Psoas muscle (tissue), 7 donors: ENCODE measurements at regions not wholly inside any gene's neighbourhood (a gene's known extent, or its start where the extent isn't known, plus 50 kb on each side); places are given as distances from the start of the nearest gene placed in this dataset.

ENCODE experiments used
- ATAC-seq, 4 donors: fragments of 200-7000 bp; cut with Tn5 transposase; one replicate each; pipeline ENCODE4 v1.9.1; 2020; ENCODE audit warnings: moderate library complexity in 3 of 4, mild to moderate bottlenecking in 2 of 4
- DNase-seq, 2 donors: peaks; one replicate each; pipeline ENCODE4 v3.0.0-alpha.2; 2020
- H3K27ac ChIP-seq: fragments of 200-600 bp; one replicate; pipeline ENCODE4 v1.8.0; 2022
- H3K27me3 ChIP-seq, 3 donors: fragments of 200-600 bp in 1 of 3; one replicate each; pipeline versions ENCODE4 v1.6.1 to v1.8.0; 2013 to 2022; ENCODE audit warnings: low read length in 2 of 3, mild to moderate bottlenecking in 2 of 3, moderate library complexity in 1 of 3; ENCODE audit not compliant: insufficient read depth in 3 of 3
- H3K36me3 ChIP-seq, 2 donors: fragments of 200-600 bp in 1 of 2; one replicate each; pipeline versions ENCODE4 v1.6.1 to v1.8.0; 2013 to 2022; ENCODE audit warnings: low read depth in 1 of 2, mild to moderate bottlenecking in 1 of 2, moderate library complexity in 1 of 2; ENCODE audit not compliant: insufficient read depth in 1 of 2
- H3K4me1 ChIP-seq: fragments of 200-600 bp; one replicate; pipeline ENCODE4 v1.8.0; 2022
- H3K4me3 ChIP-seq: fragments of 200-600 bp; one replicate; pipeline ENCODE4 v1.8.0; 2022; ENCODE audit warnings: mild to moderate bottlenecking
- H3K9me3 ChIP-seq: fragments of 200-600 bp; one replicate; pipeline ENCODE4 v1.8.0; 2022
- WGBS, 3 donors: extraction: QIAGEN DNeasy Blood & Tissue Kit; methylation state at CpG; one replicate each; pipeline versions ENCODE4 v1.1.6 to v1.1.7; 2013; 5-methylcytosine and 5-hydroxymethylcytosine counted together
- intact Hi-C, 2 donors: fragments of 100-400 bp; cut with DNase I; formaldehyde crosslinking; loops; one replicate each; pipeline versions ENCODE4 v1.11.0 to v1.14.2; 2022
- TF ChIP-seq, protein P1 (sequence below): fragments of 200-600 bp; IDR thresholded peaks from one replicate; pipeline ENCODE4 v1.8.0; 2022; ENCODE audit warnings: antibody characterized with exemption
- donor health status: healthy with polysubstance abuse.
- donor health status: DM: no; HTN: no; CAD: no; lungs with moderate emphysema.
- donor health status: Bipolar disorder and iron deficiency.
- donor health status: healthy.
- donor health status: DM: yes; HTN: yes; CAD: no.
- donor health status: DM: no; HTN: no; CAD: no.
- donor health status: DM: yes; HTN: yes; CAD: no.

- intact Hi-C loops, result no loop called here
- no peak for ATAC-seq
- WGBS, 3 donors, result 47 to 57% (median 47%) methylated on average over 6 of the region's 6 CpGs
Observed at GRCh38 chr12:66915306-66915904, 236.5 kb upstream of the GRIP1 start.

DNA sequence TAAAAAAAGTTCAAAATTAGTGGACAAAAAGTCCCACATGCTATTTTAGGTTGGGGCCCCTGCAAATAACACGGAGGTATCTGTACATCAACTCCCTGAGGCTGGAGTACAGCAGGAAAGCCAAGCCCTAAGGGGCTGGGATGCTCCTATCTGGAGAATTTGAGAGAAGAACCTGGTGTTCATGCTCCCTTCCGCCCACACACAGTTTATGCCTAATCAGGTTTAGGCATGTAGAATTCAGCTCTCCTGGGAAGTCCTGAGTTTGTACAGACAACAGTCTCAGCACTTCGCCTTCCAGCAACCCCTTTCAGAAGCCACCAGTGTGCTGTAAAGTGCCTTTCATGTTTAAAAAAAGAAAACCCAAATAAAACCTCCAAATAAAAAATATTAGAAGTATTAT lies 237.3 kb upstream of the GRIP1 start:
- 73 to 79% (median 78%) methylated on average over 3 of the region's 3 CpGs for WGBS, 3 donors
- no peaks in the 10 kb centered on the region for H3K9me3 ChIP-seq
- no peak overlapping the region for H3K27ac ChIP-seq
- ATAC-seq, result no peak
- intact Hi-C loops, result no loop called here
- H3K36me3 ChIP-seq, result no peaks in the 10 kb centered on the region
- DNase-seq, result no peak
- no peaks in the 10 kb centered on the region for H3K4me1 ChIP-seq
- TF ChIP-seq, protein P1, sequence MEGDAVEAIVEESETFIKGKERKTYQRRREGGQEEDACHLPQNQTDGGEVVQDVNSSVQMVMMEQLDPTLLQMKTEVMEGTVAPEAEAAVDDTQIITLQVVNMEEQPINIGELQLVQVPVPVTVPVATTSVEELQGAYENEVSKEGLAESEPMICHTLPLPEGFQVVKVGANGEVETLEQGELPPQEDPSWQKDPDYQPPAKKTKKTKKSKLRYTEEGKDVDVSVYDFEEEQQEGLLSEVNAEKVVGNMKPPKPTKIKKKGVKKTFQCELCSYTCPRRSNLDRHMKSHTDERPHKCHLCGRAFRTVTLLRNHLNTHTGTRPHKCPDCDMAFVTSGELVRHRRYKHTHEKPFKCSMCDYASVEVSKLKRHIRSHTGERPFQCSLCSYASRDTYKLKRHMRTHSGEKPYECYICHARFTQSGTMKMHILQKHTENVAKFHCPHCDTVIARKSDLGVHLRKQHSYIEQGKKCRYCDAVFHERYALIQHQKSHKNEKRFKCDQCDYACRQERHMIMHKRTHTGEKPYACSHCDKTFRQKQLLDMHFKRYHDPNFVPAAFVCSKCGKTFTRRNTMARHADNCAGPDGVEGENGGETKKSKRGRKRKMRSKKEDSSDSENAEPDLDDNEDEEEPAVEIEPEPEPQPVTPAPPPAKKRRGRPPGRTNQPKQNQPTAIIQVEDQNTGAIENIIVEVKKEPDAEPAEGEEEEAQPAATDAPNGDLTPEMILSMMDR, result no peak
- no peak overlapping the region for H3K4me3 ChIP-seq
- no peaks in the 10 kb centered on the region for H3K27me3 ChIP-seq

More at GRCh38 chr12:66915306-66915904, 236.5 kb upstream of the GRIP1 start:
- Histone ChIP-seq H3K4me1 (no peaks in the 10 kb centered on the region), H3K4me3 (no peak overlapping the region), H3K27ac (no peak overlapping the region), H3K27me3 (no peaks in the 10 kb centered on the region), H3K9me3 (no peaks in the 10 kb centered on the region), H3K36me3 (no peaks in the 10 kb centered on the region)
- no peak for DNase-seq
- TF ChIP-seq, protein P1, result no peak

DNA sequence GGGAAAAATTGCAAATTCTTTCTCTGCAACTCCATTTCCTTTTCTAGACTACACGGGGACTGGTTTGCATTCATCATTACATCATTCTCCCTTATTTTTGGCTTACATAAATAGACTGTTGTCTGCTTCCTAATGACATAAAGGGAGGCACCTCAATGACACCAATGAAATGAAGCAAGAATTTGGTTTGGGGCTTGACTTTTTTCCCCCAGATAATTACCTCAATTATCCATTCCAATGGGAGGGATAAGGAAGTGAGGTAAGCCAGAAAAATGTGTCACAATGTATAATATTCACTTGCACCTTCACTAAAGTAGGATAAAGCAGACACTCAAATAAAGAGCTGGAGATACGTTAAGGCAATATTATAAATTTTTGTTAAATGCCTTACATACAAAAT lies 240.6 kb upstream of the GRIP1 start:
- no peaks in the 10 kb centered on the region for H3K4me1 ChIP-seq
- TF ChIP-seq, protein P1, result no peak
- WGBS, 3 donors, result 59 to 66% (median 61%) methylated on average over 2 of the region's 2 CpGs
- H3K4me3 ChIP-seq, result no peak overlapping the region
- ATAC-seq, result no peak
- intact Hi-C loops, result no loop called here
- no peak overlapping the region for H3K27ac ChIP-seq
- H3K9me3 ChIP-seq, result no peaks in the 10 kb centered on the region
- no peaks in the 10 kb centered on the region for H3K36me3 ChIP-seq
- H3K27me3 ChIP-seq, result no peaks in the 10 kb centered on the region
- no peak for DNase-seq

- Histone ChIP-seq H3K27ac (no peak overlapping the region), H3K36me3 (no peaks in the 10 kb centered on the region), H3K4me1 (no peaks in the 10 kb centered on the region), H3K27me3 (no peaks in the 10 kb centered on the region), H3K4me3 (no peak overlapping the region), H3K9me3 (no peaks in the 10 kb centered on the region)
- TF ChIP-seq, protein P1, result no peak
- intact Hi-C loops, result no loop called here
- no peak for DNase-seq
- 88 to 93% (median 89%) methylated on average over 3 of the region's 3 CpGs for WGBS, 3 donors
- ATAC-seq, result no peak
Observed at GRCh38 chr12:66920205-66920604, 241.3 kb upstream of the GRIP1 start.

DNA sequence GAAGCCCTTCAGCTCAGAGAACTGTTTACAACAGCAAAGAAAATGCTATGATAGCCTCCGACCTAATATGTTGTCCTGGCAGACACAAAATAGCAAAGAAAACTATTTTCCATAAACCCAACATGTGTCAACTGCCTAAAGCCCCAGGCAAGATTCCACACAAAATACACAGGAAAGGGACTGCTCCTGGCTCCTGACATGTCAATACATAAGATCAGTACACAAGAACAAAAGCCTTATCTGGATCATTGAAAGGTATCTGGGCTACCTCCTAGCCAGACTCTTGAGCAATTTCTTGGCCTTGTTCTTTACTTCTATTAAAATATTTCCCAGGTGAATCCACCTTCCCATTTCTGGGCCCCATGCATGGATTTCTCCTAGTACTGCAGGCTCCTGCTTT lies 242.3 kb upstream of the GRIP1 start:
- Histone ChIP-seq H3K27ac (no peak overlapping the region), H3K9me3 (no peaks in the 10 kb centered on the region), H3K4me1 (no peaks in the 10 kb centered on the region), H3K4me3 (no peak overlapping the region), H3K36me3 (no peaks in the 10 kb centered on the region), H3K27me3 (no peaks in the 10 kb centered on the region)
- no peak for DNase-seq
- intact Hi-C loops, result no loop called here
- WGBS, 3 donors, result 60 to 75% (median 70%) methylated on average over 1 of the region's 1 CpG
- TF ChIP-seq, protein P1, result no peak
- no peak for ATAC-seq
